ENCODE measurements at regions not wholly inside any gene's neighbourhood (a gene's known extent, or its start where the extent isn't known, plus 50 kb on each side); places are given as distances from the start of the nearest gene placed in this dataset.

DNA sequence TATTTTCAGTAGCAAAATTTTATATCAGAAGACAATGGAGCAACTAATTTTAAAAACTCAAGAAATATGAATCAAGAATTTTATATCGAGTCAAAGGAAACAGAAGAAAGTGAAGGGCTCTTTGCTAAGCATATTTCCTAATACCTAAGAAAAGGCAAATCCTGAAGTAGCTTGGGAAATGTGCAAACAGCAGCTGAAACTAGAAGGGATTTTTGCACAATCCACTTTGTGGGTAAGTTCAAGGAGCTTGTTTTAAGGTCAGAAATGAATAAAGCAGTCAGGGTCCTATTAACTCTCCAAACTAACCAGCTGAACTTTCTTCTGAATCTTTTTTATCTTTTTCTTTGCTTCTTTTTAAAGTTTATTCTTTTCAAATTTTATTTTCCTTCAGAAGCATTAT, 500.9 kb upstream of the CXorf51A start:
- H3K4me1 ChIP-seq (ENCODE audit: low read length) = no peaks in the 10 kb centered on the region
- no peaks in the 10 kb centered on the region for H3K27me3 ChIP-seq (replicated peaks; ENCODE audit: insufficient read depth, low read length)
- no peaks in the 10 kb centered on the region for H3K9me3 ChIP-seq (replicated peaks; ENCODE audit: insufficient read depth, low read length)
- no peaks in the 10 kb centered on the region for H3K9me2 ChIP-seq (replicated peaks; ENCODE audit: insufficient read depth, low read length)
- H3K36me3 ChIP-seq (replicated peaks; ENCODE audit: insufficient read depth, low read length) = no peaks in the 10 kb centered on the region
- H3K79me2 ChIP-seq (ENCODE audit: low read length) = no peaks in the 10 kb centered on the region
- H3K27ac ChIP-seq (ENCODE audit: low read length) = no peak overlapping the region
- TF ChIP-seq CTCF (IDR thresholded peaks at IDR 0.05; ENCODE audit: low read length) (no peak), EZH2phosphoT487 (IDR thresholded peaks at IDR 0.05; ENCODE audit: low read length) (no peak), EZH2 (optimal IDR thresholded peaks at IDR 0.05; ENCODE audit: low read depth, low read length) (no peak)
- H2AFZ ChIP-seq (ENCODE audit: low read length) = no peak overlapping the region
- no peak overlapping the region for H3K4me3 ChIP-seq (ENCODE audit: low read length)
- H3K4me2 ChIP-seq (ENCODE audit: low read depth, low read length) = no peak overlapping the region
- H4K20me1 ChIP-seq (ENCODE audit: insufficient read depth, low read length) = no peaks in the 10 kb centered on the region
- H3K9ac ChIP-seq (ENCODE audit: low read length) = no peak overlapping the region
- no peaks in the 10 kb centered on the region for H3F3A ChIP-seq (ENCODE audit: insufficient read depth, low read length)
- DNase-seq = no peak

Measured in MM.1S (cell line).